ENCODE measurements at regions not wholly inside any gene's neighbourhood (a gene's known extent, or its start where the extent isn't known, plus 50 kb on each side); places are given as distances from the start of the nearest gene placed in this dataset.

GRCh38 chr12:66964629-66965028 lies 285.8 kb upstream of the GRIP1 start:
- FAIRE-seq = no peak
- DNase-seq (ENCODE audit: low read depth, low spot score) = no peak
- no TSS peak for BruUV-seq (replicated peaks)
- intact Hi-C loops (cut with micrococcal nuclease) = no loop called here
- no peaks in the 10 kb centered on the region for H4K20me1 ChIP-seq (replicated peaks; ENCODE audit: control insufficient read depth, extremely low read depth, insufficient read depth, low read length)
- TF ChIP-seq POLR2AphosphoS5 (IDR thresholded peaks at IDR 0.05; ENCODE audit: insufficient read depth, low read depth, low read length) = no peak
- no peak for TF ChIP-seq MYC (IDR thresholded peaks at IDR 0.05; ENCODE audit: low read depth, low read length)
- no peak for TF ChIP-seq CTCF (IDR thresholded peaks at IDR 0.05; ENCODE audit: extremely low read depth in 1 of 2, insufficient read depth in 1 of 2, low read depth in 1 of 2, low read length in 2 of 2)
- no peak for TF ChIP-seq EZH2 (IDR thresholded peaks at IDR 0.05; ENCODE audit: borderline replicate concordance, low read depth, low read length, severe bottlenecking)
- TF ChIP-seq FOS (IDR thresholded peaks at IDR 0.05; ENCODE audit: borderline replicate concordance, insufficient read depth, low read length) = no peak
- no peak for TF ChIP-seq GATA2 (IDR thresholded peaks at IDR 0.05; ENCODE audit: insufficient read depth, insufficient read length, low read depth, low read length)
- no peak for TF ChIP-seq JUN (IDR thresholded peaks at IDR 0.05; ENCODE audit: borderline replicate concordance, insufficient read depth, insufficient read length, low read depth)
- TF ChIP-seq MAX (IDR thresholded peaks at IDR 0.05; ENCODE audit: insufficient read depth, insufficient read length) = no peak
- TF ChIP-seq POLR2A (IDR thresholded peaks at IDR 0.05; ENCODE audit: low read depth, low read length) = no peak
- H3K4me3 ChIP-seq (replicated peaks in 1 of 3; ENCODE audit: insufficient read depth in 1 of 3, low read depth in 1 of 3, low read length in 3 of 3) = no peak overlapping the region
- dilution Hi-C loops (cut with MboI; ENCODE audit: extremely low pct_ligation_motif_present, low sequenced_read_pairs) = no loop called here
- H3K27ac ChIP-seq (ENCODE audit: insufficient read depth, low read depth, low read length) = no peak overlapping the region
- ChIA-PET POLR2A (no interaction called here), CTCF (no interaction called here)
- no peaks in the 10 kb centered on the region for H3K79me2 ChIP-seq (ENCODE audit: control insufficient read depth, insufficient read depth, low read length)
- H3K36me3 ChIP-seq (ENCODE audit: control insufficient read depth in 2 of 2, extremely low read depth in 1 of 2, insufficient read depth in 2 of 2, low read length in 2 of 2) = no peaks in the 10 kb centered on the region
- no peaks in the 10 kb centered on the region for H3K27me3 ChIP-seq (ENCODE audit: control insufficient read depth in 2 of 2, insufficient read depth in 2 of 2, low read length in 2 of 2)
- H3K9me3 ChIP-seq (replicated peaks; ENCODE audit: control insufficient read depth, insufficient read depth, low read length) = no peaks in the 10 kb centered on the region
- no peaks in the 10 kb centered on the region for H3K9me1 ChIP-seq (replicated peaks; ENCODE audit: control insufficient read depth, extremely low read depth, insufficient read depth, low read length)
- H2AFZ ChIP-seq (ENCODE audit: low read depth, low read length) = no peak overlapping the region
- no peak overlapping the region for H3K9ac ChIP-seq (replicated peaks; ENCODE audit: extremely low read depth, insufficient read depth, low read length)
- no peak overlapping the region for H3K4me2 ChIP-seq (ENCODE audit: insufficient read depth, low read length)
- no peaks in the 10 kb centered on the region for H3K4me1 ChIP-seq (ENCODE audit: control insufficient read depth, extremely low read depth, insufficient read depth, low read length)
